Renal pelvis (tissue), 1 donor: ENCODE measurements at regions not wholly inside any gene's neighbourhood (a gene's known extent, or its start where the extent isn't known, plus 50 kb on each side); places are given as distances from the start of the nearest gene placed in this dataset.
A peak's percentile ranks its signal among the peaks of the same experiment; 100 is the strongest.

Experiments used
- DNase-seq: peaks from one replicate; pipeline ENCODE4 v3.0.0-alpha.2; 2013

DNA sequence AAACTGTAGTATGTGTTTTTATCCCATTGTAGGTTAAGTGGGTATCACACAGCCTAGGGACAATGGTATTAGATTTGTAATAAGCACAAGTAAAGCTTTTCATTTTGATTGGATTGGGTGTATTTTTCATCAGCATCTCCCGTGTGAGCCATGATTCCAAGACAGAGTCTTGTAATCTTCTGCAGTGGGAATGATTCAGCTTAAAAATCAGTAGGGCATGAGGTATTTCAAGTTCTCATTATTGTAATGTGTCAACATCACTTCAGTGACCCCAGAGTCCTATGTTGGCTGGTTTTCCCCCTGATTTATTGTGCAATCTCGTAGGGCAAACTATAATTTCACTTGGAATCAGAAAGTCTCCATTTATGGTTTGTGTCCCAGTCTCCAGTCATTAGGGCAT, 833.2 kb upstream of the RBFOX1 start:
- no peak for DNase-seq

DNA sequence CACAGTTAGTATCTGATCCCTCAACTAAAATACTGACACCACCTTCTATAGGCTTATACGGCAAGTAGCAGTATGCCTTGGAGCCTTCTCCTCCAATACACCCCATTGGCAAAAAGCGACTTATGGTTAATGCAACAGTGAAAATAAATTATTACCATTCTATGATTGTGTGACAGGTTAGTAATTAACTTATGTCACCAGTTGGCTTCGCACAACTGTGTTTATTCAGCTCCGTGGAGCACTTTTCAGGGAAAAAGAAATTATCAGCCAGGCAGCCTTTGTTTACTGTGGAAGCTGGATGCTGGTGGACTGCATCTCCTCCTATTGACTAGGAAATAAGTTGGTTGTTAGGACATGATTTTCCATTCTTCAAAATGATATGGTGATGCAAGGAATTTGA, 833.8 kb upstream of the RBFOX1 start:
- no peak for DNase-seq

DNA sequence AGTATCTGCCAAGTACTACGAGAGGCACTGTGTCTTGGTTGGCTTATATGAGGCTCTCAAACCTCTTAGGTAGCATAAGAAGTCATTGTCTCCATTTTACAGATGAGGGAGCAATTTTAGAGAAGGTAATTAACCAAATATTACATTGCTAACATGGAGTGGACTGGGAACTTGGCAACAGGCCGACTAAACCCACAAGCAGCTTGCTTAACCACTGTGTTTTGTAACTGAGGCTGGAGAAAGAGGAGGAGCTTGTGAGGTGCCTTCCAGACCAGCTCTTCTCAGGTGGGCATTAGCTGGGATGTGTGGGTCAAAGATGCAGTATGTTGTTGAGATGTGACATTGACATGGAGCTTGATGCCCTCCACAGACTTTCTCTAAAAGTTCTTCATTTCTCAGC, 835.6 kb upstream of the RBFOX1 start:
- DNase-seq, result no peak

DNA sequence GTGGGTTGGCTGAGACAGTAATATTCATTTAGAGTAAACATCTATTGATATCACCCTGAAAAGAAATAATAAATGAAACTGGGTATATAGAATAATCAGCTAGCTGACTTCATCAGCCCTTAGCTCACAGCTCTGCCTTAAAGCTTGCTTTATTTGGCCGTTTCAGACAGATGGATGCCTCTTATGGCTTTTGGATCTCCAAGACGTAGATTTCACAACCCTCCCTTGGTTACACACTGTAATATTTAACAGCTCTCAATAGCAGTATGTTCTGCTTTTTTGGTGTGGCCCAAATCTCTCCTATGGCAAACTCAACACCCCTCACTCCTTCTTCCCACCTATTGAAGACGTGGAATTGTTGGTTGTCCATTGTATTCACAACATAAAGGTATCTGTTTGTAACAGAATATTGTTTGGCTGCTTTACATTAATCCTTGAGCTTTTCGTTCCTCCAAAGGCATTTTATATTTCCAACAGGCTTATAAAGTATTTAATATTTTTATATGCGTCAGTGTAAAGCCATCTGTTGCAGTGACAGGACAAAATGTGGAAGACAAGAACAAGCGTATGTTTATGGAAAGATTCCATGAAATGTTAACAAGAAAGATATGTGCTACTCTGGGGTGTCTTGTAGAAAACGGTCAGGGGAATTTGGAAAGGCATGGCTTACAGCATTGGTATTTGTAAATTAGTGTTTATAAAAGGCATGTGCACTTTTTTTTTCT, 837.0 kb upstream of the RBFOX1 start:
- DNase-seq, result no peak

DNA sequence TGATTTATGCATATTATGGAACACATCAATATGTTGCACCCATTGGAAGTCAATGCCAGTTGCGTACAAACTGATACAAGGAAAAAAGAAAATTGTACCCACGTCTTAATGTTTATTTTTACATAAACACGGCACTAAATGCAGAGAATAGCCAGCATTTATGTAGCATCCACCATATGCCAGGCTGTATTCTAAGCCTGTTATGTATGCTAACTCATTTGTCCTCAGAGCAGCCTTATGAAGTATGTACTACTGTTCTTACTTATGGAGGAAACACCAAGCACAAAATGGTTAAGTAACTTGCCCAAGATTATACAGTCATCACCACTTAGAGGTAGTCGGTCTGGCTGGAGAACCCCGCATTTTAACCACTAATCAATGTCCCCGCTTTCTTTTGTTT, 837.9 kb upstream of the RBFOX1 start:
- no peak for DNase-seq

DNA sequence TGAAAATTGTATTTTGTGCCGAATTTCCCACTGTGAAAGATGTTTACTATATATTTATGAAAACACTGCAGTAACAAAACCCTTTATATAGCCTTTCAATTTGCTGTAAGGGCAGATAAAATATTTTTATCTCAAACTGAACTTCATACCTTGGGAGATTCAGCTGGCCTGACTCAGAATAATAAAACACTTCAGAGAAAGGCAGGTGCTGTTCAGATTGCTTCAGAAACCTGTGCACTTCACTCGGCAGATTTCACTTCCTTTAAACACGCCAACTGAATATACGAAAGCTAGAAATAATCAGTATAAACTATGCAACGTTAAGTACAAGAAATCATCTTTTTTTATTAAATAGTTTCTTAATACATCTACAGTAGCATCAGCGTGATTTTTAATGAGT, 839.1 kb upstream of the RBFOX1 start:
- DNase-seq, result no peak

DNA sequence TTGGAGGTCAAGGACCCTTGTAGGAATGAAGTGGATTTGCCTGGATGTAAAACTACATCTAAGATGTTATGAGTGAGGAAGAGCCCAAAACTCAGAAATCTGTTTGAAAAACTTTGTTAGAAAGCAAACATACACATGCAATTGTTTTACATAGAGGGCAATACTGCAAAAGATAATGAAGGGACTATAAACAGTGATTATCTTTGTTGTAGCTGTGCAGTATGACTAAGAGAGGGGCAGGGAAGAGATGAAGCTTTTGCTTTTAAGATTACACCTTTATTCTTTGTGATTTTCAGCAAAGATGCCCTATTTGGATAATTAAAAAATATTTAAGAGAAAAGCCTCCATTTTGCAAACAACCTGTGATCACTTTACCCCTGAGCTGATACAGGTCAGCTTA, 839.9 kb upstream of the RBFOX1 start:
- no peak for DNase-seq

DNA sequence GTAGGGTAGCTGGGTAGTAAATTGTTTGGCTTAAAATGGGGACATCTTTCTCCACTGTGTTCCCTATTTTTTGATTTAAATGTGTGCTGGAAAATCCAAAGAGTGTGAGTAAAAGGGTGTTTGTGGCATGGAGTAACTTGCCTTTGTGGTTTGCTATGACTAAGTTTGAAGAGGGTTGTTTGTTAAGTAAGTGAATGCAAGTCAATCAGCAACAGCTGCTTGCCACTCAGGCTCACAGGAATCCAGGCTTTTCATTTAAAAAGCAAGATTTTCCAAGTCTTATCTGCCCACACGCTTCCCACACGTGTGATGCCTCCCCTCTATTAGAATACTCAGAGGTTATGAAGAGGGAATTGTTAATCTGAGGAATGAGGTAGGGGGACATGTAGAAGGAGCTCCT, 847.7 kb upstream of the RBFOX1 start:
- no peak for DNase-seq

DNA sequence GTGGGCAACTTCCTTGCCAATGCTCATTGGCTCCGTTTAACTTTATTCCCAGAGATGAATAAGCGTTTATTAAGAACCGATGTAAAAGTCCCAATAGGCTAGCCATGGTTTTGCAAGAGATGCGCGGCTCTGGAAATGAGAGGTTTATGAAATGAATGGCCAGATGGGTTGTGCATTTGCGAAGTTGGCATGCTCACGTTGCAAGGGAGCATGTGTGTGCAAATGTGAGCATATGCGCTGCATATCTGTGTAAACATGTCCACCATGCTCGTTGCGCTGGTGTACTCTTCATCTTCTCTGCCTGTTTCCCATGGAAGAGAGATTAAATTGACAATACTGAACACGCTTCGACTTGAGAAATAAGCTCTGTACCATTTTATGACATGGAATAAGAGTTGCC, 848.6 kb upstream of the RBFOX1 start:
- DNase-seq, result no peak

DNA sequence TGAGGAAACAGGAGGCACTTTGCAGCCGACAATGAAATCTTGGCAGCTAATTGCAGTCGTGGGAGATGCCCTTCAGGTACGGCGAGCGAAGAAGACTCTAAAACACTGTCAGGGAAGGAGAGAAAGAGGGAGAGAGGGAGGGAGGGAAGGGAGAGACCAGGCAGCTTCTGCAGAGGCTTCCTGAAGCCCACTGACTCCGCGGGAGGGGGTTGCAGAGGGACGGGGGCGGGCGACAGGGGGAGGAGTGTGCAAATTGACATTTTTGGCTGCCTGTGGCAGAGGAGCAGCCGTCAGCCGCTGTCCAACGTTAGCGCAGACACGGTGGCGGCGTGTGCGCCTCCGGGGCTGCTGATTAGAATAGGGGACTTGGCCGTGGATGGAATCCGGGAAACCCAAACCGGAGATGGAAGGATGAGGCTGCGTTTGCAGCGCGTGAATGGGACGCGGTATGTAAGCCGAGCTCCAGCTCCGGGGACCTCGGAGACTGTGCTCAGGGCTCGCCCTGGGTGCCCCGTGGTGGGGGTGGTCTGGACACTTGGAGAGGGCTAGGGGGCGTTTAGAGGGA, 849.1 kb upstream of the RBFOX1 start:
- DNase-seq, result peak; percentile 9

DNA sequence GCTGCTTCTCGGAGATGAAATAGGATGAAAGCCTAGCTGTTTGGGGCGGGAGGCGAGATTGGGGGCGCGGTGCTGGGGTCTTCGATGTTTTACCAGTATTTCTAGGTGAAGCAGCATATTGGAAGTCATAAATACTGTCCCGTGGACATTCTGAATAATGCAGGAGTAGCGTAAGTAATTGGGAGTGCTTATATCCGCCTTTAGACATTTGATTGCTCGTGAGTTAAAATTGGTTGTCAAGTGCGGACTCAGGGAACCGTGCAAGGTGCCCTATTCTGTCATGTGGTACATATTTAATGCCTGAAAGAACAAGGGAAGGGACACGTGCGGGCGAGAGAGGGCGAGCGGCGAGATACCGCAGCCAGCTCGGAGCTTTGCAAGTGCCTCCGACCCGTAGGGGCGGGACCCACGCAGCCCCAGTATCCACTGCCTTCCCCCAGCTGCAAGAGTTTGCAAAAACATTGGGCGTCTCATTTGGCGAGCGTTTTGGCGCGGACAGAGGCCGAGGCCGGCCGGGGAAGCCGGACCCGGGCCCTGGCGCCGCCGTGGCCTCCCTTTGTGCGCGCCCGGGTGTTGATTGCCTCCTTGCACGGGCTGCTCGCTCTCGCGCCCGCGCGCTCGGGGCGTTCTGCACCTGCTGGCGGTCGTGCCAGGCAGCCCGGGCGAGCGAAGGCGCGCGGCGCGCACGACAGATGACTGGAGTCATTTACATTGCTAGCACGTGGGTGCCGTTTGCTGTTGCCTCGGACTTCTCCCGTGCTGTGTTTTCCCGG, 849.8 kb upstream of the RBFOX1 start:
- DNase-seq, result no peak

DNA sequence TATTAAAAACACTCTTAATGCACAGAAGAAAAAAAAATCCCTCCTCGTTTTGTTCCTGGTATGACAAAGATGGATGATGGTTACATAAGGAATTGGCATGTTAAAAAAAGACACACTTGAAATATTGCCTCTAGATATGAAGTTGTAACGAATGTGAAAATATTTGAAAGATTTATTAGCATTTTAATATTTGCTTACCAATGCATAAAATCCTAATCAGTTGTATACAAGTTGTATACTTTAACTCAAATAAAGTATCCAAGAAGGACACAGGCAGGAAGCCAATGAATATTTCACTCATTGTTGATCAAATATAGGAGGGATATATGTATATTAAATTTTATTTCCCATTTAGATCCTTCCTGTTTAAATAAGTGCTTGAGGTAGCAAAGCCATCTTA, 850.8 kb upstream of the RBFOX1 start:
- no peak for DNase-seq

DNA sequence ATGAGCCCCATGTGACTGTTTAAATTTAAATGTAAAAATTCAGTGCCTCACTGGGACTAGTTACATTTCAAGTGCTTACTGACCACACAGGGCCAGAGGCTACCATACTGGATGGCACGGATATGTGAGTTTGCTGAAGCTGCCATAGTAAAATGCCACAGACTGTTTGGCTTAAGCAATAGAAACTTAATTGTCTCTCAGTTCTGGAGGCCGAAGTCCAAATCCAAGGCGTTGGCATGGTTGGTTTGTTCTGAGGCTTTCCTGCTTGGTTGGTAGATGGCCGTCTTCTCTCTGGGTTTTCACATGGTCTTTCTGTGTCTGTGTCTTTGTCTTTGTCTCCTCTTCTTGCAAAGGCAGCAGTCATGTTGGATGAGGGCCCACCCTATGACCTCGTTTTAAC, 878.9 kb upstream of the RBFOX1 start:
- no peak for DNase-seq

DNA sequence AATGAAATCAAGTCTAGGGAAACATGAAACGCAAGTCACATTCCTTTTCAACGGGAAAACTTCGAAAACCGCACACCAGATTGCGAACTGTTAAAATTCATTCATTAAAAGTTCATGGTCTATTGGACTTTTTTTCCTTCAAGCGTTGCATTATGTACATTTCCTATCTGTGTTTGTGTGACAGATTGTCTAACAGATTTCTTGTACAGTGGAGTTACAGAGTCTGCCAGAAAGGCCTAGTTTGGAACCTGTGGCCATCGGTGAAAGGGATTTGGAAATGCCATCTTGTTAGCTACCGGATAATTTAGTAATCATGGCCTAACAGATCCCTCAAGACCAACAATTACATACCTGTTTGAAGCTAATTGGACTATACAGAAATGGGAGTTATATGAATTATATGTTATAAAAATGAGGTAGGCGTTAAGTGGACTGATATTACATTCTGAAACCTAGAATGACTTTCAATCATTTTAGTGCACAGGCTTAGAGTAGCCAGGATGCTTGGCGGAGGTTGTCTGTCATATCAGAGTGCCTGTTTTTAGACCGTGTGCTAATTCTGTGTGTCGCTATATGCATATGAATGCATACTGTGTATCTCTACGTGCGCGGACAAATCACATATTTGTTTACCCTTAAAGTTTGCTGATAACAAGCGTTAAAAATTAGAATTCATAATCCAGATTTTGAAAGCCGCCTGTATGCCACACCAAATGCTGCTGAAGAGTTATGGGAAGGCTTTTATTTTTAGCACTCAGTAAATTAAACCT, 885.4 kb upstream of the RBFOX1 start:
- no peak for DNase-seq

DNA sequence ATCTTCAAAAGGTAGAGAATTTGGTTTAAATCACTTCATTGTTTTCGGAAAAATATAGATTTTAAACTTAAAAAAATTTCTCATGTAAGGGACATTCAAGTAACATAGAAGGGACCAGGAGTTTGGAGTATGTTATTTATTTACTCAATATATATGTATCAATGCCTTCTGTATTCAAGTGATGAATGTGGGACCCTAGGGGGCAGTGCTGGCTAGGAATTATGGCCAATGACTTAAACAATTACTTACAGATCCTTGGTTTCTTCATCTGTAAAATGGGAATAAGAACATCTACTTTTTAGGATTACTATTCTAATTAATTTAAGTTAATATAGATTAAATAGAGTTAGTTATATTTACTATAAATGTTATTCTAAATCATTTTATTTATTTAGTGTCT, 886.3 kb upstream of the RBFOX1 start:
- DNase-seq, result no peak

DNA sequence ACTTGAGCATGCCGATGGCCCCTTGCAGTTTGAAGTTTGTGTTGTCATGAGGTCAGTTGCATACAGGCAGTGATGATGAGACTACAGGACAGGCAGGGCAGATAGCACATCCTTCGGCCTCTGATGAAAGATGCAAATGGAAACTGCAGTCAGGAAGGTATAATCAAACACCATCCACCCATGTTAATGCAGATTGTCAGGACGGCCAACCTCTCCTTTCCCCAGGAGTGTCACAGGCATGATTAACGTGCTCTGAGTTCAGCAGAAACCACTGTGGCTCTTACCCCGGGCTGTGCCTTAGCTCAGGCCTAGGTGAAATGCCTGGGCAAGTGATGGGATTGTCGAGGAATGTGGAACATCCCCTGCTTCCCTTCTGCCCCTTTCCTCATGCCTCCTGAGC, 893.5 kb upstream of the RBFOX1 start:
- DNase-seq, result no peak

DNA sequence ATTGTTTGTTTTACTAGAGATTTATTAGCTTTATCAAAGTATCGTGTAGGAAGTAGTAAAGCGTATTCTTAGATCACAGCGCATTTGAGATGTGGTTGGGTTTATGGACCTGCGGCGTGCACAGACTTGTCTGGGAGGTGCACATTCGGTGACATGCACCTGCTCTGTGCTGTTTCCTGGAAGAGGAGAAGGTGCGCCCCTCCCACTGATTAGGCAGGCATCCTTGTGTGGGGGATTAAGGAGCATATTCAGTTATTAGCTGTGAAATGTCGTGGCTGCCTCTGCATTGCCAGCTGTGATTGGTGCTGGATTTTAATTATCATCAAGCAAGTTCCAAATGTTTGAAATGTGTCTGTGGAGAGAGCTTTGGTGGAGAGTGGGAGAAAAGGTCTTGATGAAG, 903.8 kb upstream of the RBFOX1 start:
- no peak for DNase-seq

DNA sequence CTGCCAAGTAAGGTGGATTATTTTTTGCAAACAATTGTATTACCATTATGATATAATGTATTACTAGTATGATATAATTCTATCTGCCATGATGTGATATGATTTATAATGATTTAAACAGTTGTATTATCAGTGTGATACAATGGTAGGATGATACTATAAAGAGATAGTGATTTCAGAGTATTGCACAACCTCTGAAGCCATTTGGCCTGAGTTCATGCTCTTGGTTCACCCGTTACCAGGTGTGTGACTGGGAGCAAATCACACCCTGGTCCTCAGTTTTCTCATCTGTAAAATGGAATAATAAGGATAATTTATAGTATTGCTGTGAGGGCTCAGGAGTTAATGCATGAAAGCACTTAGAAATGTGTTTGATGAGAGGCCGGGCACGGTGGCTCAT, 905.0 kb upstream of the RBFOX1 start:
- DNase-seq, result no peak

DNA sequence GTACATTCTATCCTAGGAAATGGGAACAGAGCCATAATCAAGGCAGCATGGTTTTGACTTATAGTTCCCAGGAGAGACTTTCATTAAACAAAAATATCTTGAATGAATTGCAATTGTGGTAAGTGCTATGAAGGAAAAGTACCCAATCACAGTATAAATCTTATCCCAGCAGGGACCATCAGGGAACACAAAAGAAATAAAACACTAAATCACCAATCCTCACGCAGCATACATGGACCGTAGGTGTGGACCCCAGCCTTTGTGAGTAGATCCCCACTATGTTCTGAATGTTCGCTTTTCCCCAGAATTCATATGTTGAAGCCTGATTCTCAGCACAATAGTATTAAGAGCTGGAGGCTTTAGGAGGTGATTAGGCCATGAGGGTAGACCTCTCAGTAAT, 925.0 kb upstream of the RBFOX1 start:
- no peak for DNase-seq

DNA sequence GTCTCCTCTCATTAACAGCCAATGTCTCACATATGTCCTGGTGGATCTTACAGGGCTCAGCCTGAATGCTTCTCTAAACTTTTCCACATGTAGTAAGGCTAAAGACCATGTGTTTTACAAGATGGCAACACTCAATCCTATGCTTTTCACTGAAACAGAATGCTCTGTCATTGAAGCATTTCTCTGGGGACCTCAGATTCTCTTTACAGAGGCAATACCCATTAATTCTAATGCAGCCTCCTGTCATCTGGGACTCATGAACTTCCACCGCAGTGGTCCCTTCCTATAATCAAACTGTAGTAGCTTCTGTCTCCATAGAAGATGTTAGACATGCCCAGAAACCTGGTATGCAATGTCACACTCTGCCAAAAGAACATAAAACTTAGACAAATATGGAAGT, 926.6 kb upstream of the RBFOX1 start:
- no peak for DNase-seq

DNA sequence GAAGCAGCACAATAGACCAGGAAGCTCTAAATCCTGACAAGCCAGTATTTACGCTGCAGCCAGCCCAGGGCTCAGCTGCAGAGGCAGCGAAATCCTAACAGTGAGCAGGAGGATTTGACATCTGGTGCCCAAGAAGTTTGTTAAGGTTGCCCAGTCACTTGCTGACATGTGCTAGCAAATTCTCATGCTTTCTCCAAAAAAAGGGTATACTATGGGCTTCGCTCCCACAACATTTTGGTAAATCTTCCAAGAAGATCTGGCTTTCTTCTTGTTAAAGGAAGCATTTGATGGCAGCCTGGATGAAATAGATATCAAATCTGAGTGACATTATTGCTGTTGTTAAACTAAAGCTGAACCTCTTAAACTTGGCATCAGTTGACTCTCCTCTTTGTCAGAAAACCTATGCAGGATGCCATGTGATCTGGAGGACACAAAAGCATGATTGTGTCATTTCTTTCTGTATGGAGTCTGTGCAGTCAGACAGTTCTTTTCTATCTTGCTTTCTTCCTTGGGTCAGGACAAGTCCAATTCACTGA, 949.7 kb upstream of the RBFOX1 start:
- DNase-seq, result no peak

DNA sequence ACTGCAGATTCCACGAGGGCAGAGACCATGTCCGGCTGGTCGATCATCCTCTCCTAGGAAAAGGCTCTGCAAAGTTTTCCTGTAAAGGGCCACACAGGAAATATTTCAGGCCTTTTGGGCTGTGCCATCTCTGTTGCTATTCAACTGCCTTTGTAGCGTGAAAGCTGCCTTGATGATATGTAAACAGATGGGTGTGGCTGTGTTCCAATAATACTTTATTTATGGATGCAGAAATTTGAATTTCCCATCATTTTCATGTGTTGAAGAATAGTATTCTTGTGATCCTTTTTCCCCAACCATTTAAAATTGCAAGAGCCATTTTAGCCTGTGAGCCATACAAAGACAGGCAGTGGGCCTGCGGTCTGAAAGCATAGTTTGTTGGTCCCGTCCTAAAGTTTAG, 950.7 kb upstream of the RBFOX1 start:
- peak; percentile 1 for DNase-seq

DNA sequence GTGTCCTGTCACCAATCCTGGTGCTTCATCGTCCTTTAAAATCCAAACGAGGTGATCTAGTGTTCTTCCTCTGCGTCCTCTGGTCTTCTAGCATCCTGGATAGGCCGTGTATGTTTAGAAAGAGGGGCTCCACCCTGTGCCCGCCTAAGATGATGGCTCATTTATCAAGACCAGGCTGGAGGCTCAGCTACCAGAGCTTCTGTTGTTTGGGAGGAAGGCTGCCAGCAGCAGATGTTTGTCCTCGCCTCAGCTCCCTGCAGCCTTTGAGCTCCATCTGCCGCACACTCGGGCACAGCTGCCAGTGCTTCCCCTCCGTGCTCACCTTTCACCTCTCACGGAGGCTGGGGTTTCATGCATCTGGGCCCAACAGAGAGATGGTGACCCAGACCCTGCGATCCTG, 954.7 kb upstream of the RBFOX1 start:
- DNase-seq, result no peak
